H1 (cell line): ENCODE measurements at regions not wholly inside any gene's neighbourhood (a gene's known extent, or its start where the extent isn't known, plus 50 kb on each side); places are given as distances from the start of the nearest gene placed in this dataset.

ENCODE experiments used
- CTCF ChIA-PET: fragments of 300-600 bp; sonication (Branson Sonifier 250); formaldehyde crosslinking; loops from one replicate; lab custom pipeline; 2021; ENCODE audit not compliant: partially characterized antibody; lab: Charles Lee
- POLR2A ChIA-PET: fragments of 300-600 bp; sonication (Branson Sonifier 250); formaldehyde crosslinking; loops from one replicate; lab custom pipeline; 2021; ENCODE audit warnings: inconsistent platforms; ENCODE audit not compliant: partially characterized antibody; lab: Charles Lee
- DNase-seq, 2 experiments: peaks; one replicate each; pipeline versions ENCODE4 v3.0.0 to v3.0.0-alpha.2; 2010 to 2022; ENCODE audit warnings: low spot score in 2 of 2, low read depth in 1 of 2, mixed read lengths in 1 of 2
- FAIRE-seq: peaks from 2 replicates; lab custom pipeline; 2011; peaks lifted over from hg19 to GRCh38; lab: Jason Lieb, UNC
- H2AFZ ChIP-seq: 2 replicates; pipeline ENCODE4 v1.8.1; 2012; ENCODE audit warnings: low read length, inconsistent platforms
- H2AK5ac ChIP-seq: 2 replicates; pipeline ENCODE4 v1.6.1; 2013; ENCODE audit warnings: low read depth, low read length
- H2BK120ac ChIP-seq: replicated peaks from 2 replicates; pipeline ENCODE3; 2013; ENCODE audit warnings: low read depth, low read length, inconsistent platforms
- H2BK12ac ChIP-seq: 2 replicates; pipeline ENCODE4 v1.6.1; 2013; ENCODE audit warnings: low read depth, low read length
- H2BK15ac ChIP-seq: 2 replicates; pipeline ENCODE4 v1.6.1; 2013; ENCODE audit warnings: low read length
- H2BK20ac ChIP-seq: 2 replicates; pipeline ENCODE4 v1.6.1; 2013; ENCODE audit warnings: low read length
- H2BK5ac ChIP-seq: 2 replicates; pipeline ENCODE4 v1.6.1; 2013; ENCODE audit warnings: low read depth, low read length
- H3K14ac ChIP-seq: 2 replicates; pipeline ENCODE4 v1.6.1; 2013; ENCODE audit warnings: inconsistent platforms; ENCODE audit not compliant: insufficient read length
- H3K18ac ChIP-seq: 2 replicates; pipeline ENCODE4 v1.6.1; 2013; ENCODE audit warnings: low read length; ENCODE audit errors: extremely low read depth
- H3K23ac ChIP-seq: 2 replicates; pipeline ENCODE4 v1.6.1; 2013; ENCODE audit warnings: inconsistent platforms; ENCODE audit not compliant: insufficient read length
- H3K23me2 ChIP-seq: 2 replicates; pipeline ENCODE4 v1.6.1; 2013; ENCODE audit warnings: low read depth, low read length
- H3K27ac ChIP-seq: 2 replicates; pipeline ENCODE4 v1.6.1; 2011; ENCODE audit warnings: low read depth, low read length, inconsistent platforms
- H3K27me3 ChIP-seq, 4 experiments: replicated peaks in 1 of 4; 1 replicate in 1 of 4; 2 replicates in 3 of 4; pipeline versions ENCODE4 v1.6.1 to v1.8.1; 2011 to 2013; ENCODE audit warnings: low read length in 3 of 4, mild to moderate bottlenecking in 3 of 4, inconsistent platforms in 2 of 4, mixed read lengths in 2 of 4, moderate library complexity in 1 of 4; ENCODE audit not compliant: control insufficient read depth in 3 of 4, insufficient read depth in 3 of 4; ENCODE audit errors: extremely low read depth in 1 of 4
- H3K36me3 ChIP-seq, 4 experiments: 2 replicates each; pipeline versions ENCODE4 v1.6.1 to v1.8.1; 2011 to 2013; ENCODE audit warnings: mild to moderate bottlenecking in 4 of 4, low read length in 3 of 4, moderate library complexity in 2 of 4, control low read depth in 1 of 4, inconsistent platforms in 1 of 4; ENCODE audit not compliant: insufficient read depth in 4 of 4, control insufficient read depth in 2 of 4
- H3K4ac ChIP-seq: replicated peaks from 2 replicates; pipeline ENCODE3; 2013; ENCODE audit warnings: low read length, low read depth, mixed read lengths, inconsistent platforms; ENCODE audit not compliant: insufficient read length
- H3K4me1 ChIP-seq, 4 experiments: replicated peaks in 1 of 4; 1 replicate in 1 of 4; 2 replicates in 3 of 4; pipeline versions ENCODE4 v1.6.1 to v1.8.1; 2011 to 2013; ENCODE audit warnings: low read length in 3 of 4, inconsistent platforms in 2 of 4, mixed read lengths in 1 of 4; ENCODE audit not compliant: insufficient read depth in 4 of 4, control insufficient read depth in 3 of 4
- H3K4me2 ChIP-seq, 2 experiments: 2 replicates each; pipeline versions ENCODE4 v1.6.1 to v1.8.1; 2011 to 2013; ENCODE audit warnings: low read depth in 2 of 2, low read length in 2 of 2, control low read depth in 1 of 2, inconsistent platforms in 1 of 2, mild to moderate bottlenecking in 1 of 2; ENCODE audit not compliant: insufficient read depth in 1 of 2
- H3K4me3 ChIP-seq, 4 experiments: fragments of 200-600, 300-600 bp in 1 of 4; sonication (generic), shearing (Covaris generic), sonication (Bioruptor Twin) in 1 of 4; 2 replicates each; pipeline versions ENCODE4 v1.5.1 to v1.8.1; 2011 to 2016; ENCODE audit warnings: low read length in 4 of 4, low read depth in 3 of 4, control low read depth in 2 of 4, inconsistent platforms in 2 of 4, mild to moderate bottlenecking in 2 of 4, mixed read lengths in 1 of 4, moderate library complexity in 1 of 4; ENCODE audit not compliant: insufficient read depth in 2 of 4; ENCODE audit errors: extremely low read depth in 1 of 4
- H3K56ac ChIP-seq: replicated peaks from 2 replicates; pipeline ENCODE3; 2013; ENCODE audit warnings: low read depth, mild to moderate bottlenecking, mixed read lengths, low read length, inconsistent platforms; ENCODE audit not compliant: insufficient read length
- H3K79me1 ChIP-seq: 2 replicates; pipeline ENCODE4 v1.6.1; 2013; ENCODE audit warnings: low read depth, low read length, control low read depth
- H3K79me2 ChIP-seq, 2 experiments: 2 replicates each; pipeline versions ENCODE4 v1.6.1 to v1.8.1; 2012 to 2013; ENCODE audit warnings: low read length in 2 of 2, mild to moderate bottlenecking in 2 of 2, inconsistent platforms in 1 of 2; ENCODE audit not compliant: insufficient read depth in 2 of 2, control insufficient read depth in 1 of 2
- H3K9ac ChIP-seq, 4 experiments: replicated peaks in 1 of 4; 1 replicate in 1 of 4; 2 replicates in 3 of 4; pipeline versions ENCODE4 v1.6.1 to v1.8.1; 2011 to 2013; ENCODE audit warnings: low read depth in 3 of 4, low read length in 3 of 4, control low read depth in 2 of 4, mild to moderate bottlenecking in 2 of 4, moderate library complexity in 2 of 4, inconsistent platforms in 1 of 4; ENCODE audit errors: extremely low read depth in 1 of 4
- H3K9me3 ChIP-seq, 2 experiments: 2 replicates each; pipeline versions ENCODE4 v1.6.1 to v1.8.1; 2012 to 2013; ENCODE audit warnings: mild to moderate bottlenecking in 2 of 2, moderate library complexity in 2 of 2, control low read depth in 1 of 2, inconsistent platforms in 1 of 2, low read depth in 1 of 2, low read length in 1 of 2, mixed read lengths in 1 of 2; ENCODE audit not compliant: insufficient read depth in 2 of 2
- H4K20me1 ChIP-seq, 2 experiments: replicated peaks in 1 of 2; 2 replicates each; pipeline versions ENCODE3 to v1.8.1; 2011 to 2013; ENCODE audit warnings: inconsistent platforms in 2 of 2, low read length in 2 of 2, mild to moderate bottlenecking in 1 of 2; ENCODE audit not compliant: insufficient read depth in 2 of 2, control insufficient read depth in 1 of 2
- H4K5ac ChIP-seq: 2 replicates; pipeline ENCODE4 v1.6.1; 2013; ENCODE audit warnings: low read length, low read depth, mixed read lengths, inconsistent platforms; ENCODE audit not compliant: insufficient read length
- H4K8ac ChIP-seq: 2 replicates; pipeline ENCODE4 v1.8.0; 2013; ENCODE audit warnings: mild to moderate bottlenecking, moderate library complexity, low read length, inconsistent platforms; ENCODE audit not compliant: insufficient read depth; ENCODE audit errors: extremely low read depth
- H4K91ac ChIP-seq: replicated peaks from 2 replicates; pipeline ENCODE3; 2013; ENCODE audit warnings: low read length, mixed read lengths, inconsistent platforms; ENCODE audit not compliant: insufficient read length
- CHD1 ChIP-seq: IDR thresholded peaks from 2 replicates; pipeline ENCODE4 v1.6.1; 2012; ENCODE audit warnings: low read depth, low read length, improper control_type of control experiment
- CREB1 ChIP-seq: IDR thresholded peaks from 2 replicates; pipeline ENCODE4 v1.6.1; 2012; ENCODE audit warnings: inconsistent platforms
- CTBP2 ChIP-seq: IDR thresholded peaks from 2 replicates; pipeline ENCODE4 v1.7.0; 2011; ENCODE audit warnings: borderline replicate concordance, mild to moderate bottlenecking, moderate library complexity, mixed read lengths, low read length; ENCODE audit not compliant: insufficient read depth, insufficient read length
- CTCF ChIP-seq, 3 experiments: IDR thresholded peaks; 1 replicate in 2 of 3; 2 replicates in 1 of 3; pipeline versions ENCODE4 v1.5.1 to v1.6.1; 2011; ENCODE audit warnings: low read length in 3 of 3, mild to moderate bottlenecking in 3 of 3, inconsistent platforms in 2 of 3, low read depth in 1 of 3, moderate library complexity in 1 of 3; ENCODE audit not compliant: insufficient read depth in 1 of 3; ENCODE audit errors: control extremely low read depth in 1 of 3
- RAD21 ChIP-seq, 2 experiments: IDR thresholded peaks in 1 of 2; conservative IDR thresholded peaks in 1 of 2; 2 replicates each; pipeline ENCODE4 v1.6.1; 2011; ENCODE audit warnings: low read depth in 2 of 2, low read length in 2 of 2, improper control_type of control experiment in 1 of 2, inconsistent platforms in 1 of 2, mild to moderate bottlenecking in 1 of 2, moderate library complexity in 1 of 2
- RBBP5 ChIP-seq: IDR thresholded peaks from 2 replicates; pipeline ENCODE4 v1.7.1; 2012; ENCODE audit warnings: low read depth, mild to moderate bottlenecking, inconsistent platforms, low read length, moderate library complexity, borderline replicate concordance
- SIX5 ChIP-seq: IDR thresholded peaks from 2 replicates; pipeline ENCODE4 v1.6.1; 2011; ENCODE audit warnings: mild to moderate bottlenecking, low read depth, low read length
- TEAD4 ChIP-seq: IDR thresholded peaks from 2 replicates; pipeline ENCODE4 v1.6.1; 2012; ENCODE audit warnings: low read depth, low read length, inconsistent platforms, mixed read lengths
- WGBS, 2 experiments: shearing (Covaris generic) in 1 of 2; methylation state at CpG; one replicate each; pipeline versions ENCODE4 v1.1.6 to v1.1.7; 2013 to 2015; ENCODE audit warnings: low lambda C conversion rate in 2 of 2, mixed read lengths in 2 of 2, inconsistent platforms in 1 of 2, low coverage in 1 of 2, missing lambda C conversion rate in 1 of 2; ENCODE audit not compliant: insufficient replicate concordance in 2 of 2, insufficient coverage in 1 of 2, insufficient read length in 1 of 2; ENCODE audit errors: extremely low coverage in 1 of 2, missing lambda C conversion rate in 1 of 2; 5-methylcytosine and 5-hydroxymethylcytosine counted together
- TF ChIP-seq, protein P1 (sequence below): IDR thresholded peaks from 2 replicates; pipeline ENCODE4 v1.6.1; 2011; ENCODE audit warnings: low read depth, mild to moderate bottlenecking, low read length; ENCODE audit not compliant: insufficient read depth
- TF ChIP-seq, protein P2 (sequence below): IDR thresholded peaks from 2 replicates; pipeline ENCODE4 v1.6.1; 2012; ENCODE audit warnings: inconsistent platforms

DNA sequence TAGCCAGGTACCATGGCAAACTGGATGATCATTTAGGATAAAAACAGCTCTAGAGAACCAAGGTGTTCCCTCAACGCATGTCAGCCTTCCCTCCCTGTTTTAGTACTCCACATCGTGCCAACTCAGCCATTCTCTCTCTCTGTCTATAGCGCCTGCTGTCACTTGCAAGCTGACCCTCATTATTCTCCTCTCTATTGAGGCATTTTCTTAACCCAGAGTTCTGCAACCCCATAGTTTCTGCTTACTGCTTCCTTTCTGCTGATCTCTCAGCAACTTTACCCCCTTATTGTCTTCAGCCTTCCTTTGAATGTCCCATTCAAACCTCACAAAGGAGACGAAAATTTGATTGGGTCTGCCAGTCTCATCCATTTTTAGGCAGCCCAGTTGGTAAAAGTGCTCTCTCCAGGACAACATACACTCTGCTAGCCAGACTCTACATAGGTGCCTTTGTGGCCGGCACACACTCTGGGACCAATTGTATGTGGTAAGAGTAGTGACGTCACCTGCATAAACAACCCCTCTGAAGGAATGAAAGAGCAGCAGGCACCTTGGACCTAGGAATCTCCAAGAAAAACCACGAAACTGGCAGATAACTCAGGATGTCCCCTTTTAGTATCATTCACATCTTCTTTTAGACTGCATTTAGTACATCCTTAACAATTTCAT, 367.2 kb upstream of the KCNH7 start:
- no peak overlapping the region; a peak in 1 of 4 replicates for H3K4me2 ChIP-seq
- no peaks in the 10 kb centered on the region for H3K79me2 ChIP-seq
- H3K23ac ChIP-seq, result no peak overlapping the region
- peak overlapping the region; percentile 73; the same call in 1 of the 2 replicates for H2AFZ ChIP-seq
- no peaks in the 10 kb centered on the region for H4K20me1 ChIP-seq
- ChIA-PET POLR2A (no interaction called here), CTCF (no interaction called here)
- no peak overlapping the region for H2BK20ac ChIP-seq
- no peaks in the 10 kb centered on the region for H3K23me2 ChIP-seq
- H3K9ac ChIP-seq, result no peak overlapping the region
- no peak overlapping the region for H2AK5ac ChIP-seq
- no peak overlapping the region for H2BK5ac ChIP-seq
- no peak overlapping the region for H4K5ac ChIP-seq
- no peak overlapping the region for H2BK15ac ChIP-seq
- H3K27me3 ChIP-seq, result no peaks in the 10 kb centered on the region
- H3K4me3 ChIP-seq, result no peak overlapping the region
- no peak overlapping the region for H3K56ac ChIP-seq
- H3K27ac ChIP-seq, result no peak overlapping the region
- FAIRE-seq (no peak), DNase-seq (no peak)
- no peak overlapping the region for H4K91ac ChIP-seq
- WGBS, 2 experiments, result 77% methylated on average over 7 of the region's 7 CpGs; no CpG with 5 or more reads in 1 of the 2 experiments
- H3K79me1 ChIP-seq, result no peaks in the 10 kb centered on the region
- H3K18ac ChIP-seq, result no peak overlapping the region
- H2BK12ac ChIP-seq, result no peak overlapping the region
- no peak overlapping the region for H3K14ac ChIP-seq
- no peak overlapping the region for H3K4ac ChIP-seq
- H3K36me3 ChIP-seq, result no peaks in the 10 kb centered on the region
- H3K9me3 ChIP-seq, result no peaks in the 10 kb centered on the region
- no peak overlapping the region for H2BK120ac ChIP-seq
- H3K4me1 ChIP-seq, result peaks cover 0 to 3% (median 0%) of the 10 kb centered on the region in 4 experiments; a peak in 2 of 7 replicates
- no peak overlapping the region for H4K8ac ChIP-seq
- TF ChIP-seq TEAD4 (no peak), RBBP5 (no peak), CHD1 (no peak), RAD21 (IDR thresholded peaks at IDR 0.05 in 1 of 2, conservative IDR thresholded peaks at IDR 0.05 in 1 of 2; ENCODE audit: low read depth in 2 of 2, low read length in 2 of 2) (no peak), CREB1 (no peak), CTCF (IDR thresholded peaks at IDR 0.05; ENCODE audit: control extremely low read depth in 1 of 3, insufficient read depth in 1 of 3, low read depth in 1 of 3, low read length in 3 of 3) (no peak), SIX5 (no peak), CTBP2 (no peak)
- TF ChIP-seq, protein P1, sequence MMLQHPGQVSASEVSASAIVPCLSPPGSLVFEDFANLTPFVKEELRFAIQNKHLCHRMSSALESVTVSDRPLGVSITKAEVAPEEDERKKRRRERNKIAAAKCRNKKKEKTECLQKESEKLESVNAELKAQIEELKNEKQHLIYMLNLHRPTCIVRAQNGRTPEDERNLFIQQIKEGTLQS, result no peak
- TF ChIP-seq, protein P2, sequence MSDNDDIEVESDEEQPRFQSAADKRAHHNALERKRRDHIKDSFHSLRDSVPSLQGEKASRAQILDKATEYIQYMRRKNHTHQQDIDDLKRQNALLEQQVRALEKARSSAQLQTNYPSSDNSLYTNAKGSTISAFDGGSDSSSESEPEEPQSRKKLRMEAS, result no peak
